Heart right ventricle (tissue), 16 donors: ENCODE measurements at regions not wholly inside any gene's neighbourhood (a gene's known extent, or its start where the extent isn't known, plus 50 kb on each side); places are given as distances from the start of the nearest gene placed in this dataset.

Experiments used
- ATAC-seq, 8 donors: fragments of 200-7000 bp; cut with Tn5 transposase; one replicate each; pipeline ENCODE4 v1.9.1; 2020; ENCODE audit warnings: mild to moderate bottlenecking in 8 of 8, moderate library complexity in 8 of 8, moderate number of reproducible peaks in 1 of 8
- DNase-seq, 2 donors: peaks; one replicate each; pipeline ENCODE4 v3.0.0-alpha.2; 2020
- H3K27ac ChIP-seq, 10 donors: fragments of 200-600 bp; sonication (generic) in 2 of 10; one replicate each; pipeline versions ENCODE4 v1.5.0 to v1.8.0; 2020 to 2022; ENCODE audit warnings: mild to moderate bottlenecking in 3 of 10
- H3K27me3 ChIP-seq, 7 donors: fragments of 200-600 bp; one replicate each; pipeline ENCODE4 v1.8.0; 2021 to 2022; ENCODE audit warnings: mild to moderate bottlenecking in 2 of 7
- H3K36me3 ChIP-seq, 9 donors: fragments of 200-600 bp; sonication (generic) in 1 of 9; one replicate each; pipeline versions ENCODE4 v1.5.0 to v1.8.0; 2020 to 2022; ENCODE audit warnings: mild to moderate bottlenecking in 2 of 9
- H3K4me1 ChIP-seq, 9 donors: fragments of 200-600 bp; sonication (generic) in 1 of 9; one replicate each; pipeline versions ENCODE4 v1.5.0 to v1.8.0; 2020 to 2022; ENCODE audit warnings: mild to moderate bottlenecking in 4 of 9
- H3K4me3 ChIP-seq, 10 donors: fragments of 200-600 bp; sonication (generic) in 2 of 10; one replicate each; pipeline versions ENCODE4 v1.5.0 to v1.8.0; 2020 to 2022; ENCODE audit warnings: mild to moderate bottlenecking in 7 of 10, moderate library complexity in 2 of 10
- H3K9me3 ChIP-seq, 11 donors: fragments of 200-600 bp in 10 of 11; sonication (generic) in 2 of 11; one replicate each; pipeline versions ENCODE4 v1.5.0 to v1.8.0; 2013 to 2022; ENCODE audit warnings: mild to moderate bottlenecking in 2 of 11, control low read depth in 1 of 11, moderate library complexity in 1 of 11
- WGBS, 2 donors: extraction: QIAGEN DNeasy Blood & Tissue Kit; methylation state at CpG; one replicate each; pipeline ENCODE4 v1.1.7; 2013; ENCODE audit warnings: inconsistent platforms in 1 of 2; 5-methylcytosine and 5-hydroxymethylcytosine counted together
- intact Hi-C, 10 donors: fragments of 100-400 bp; cut with DNase I; formaldehyde crosslinking; loops; one replicate each; pipeline versions ENCODE4 v1.11.1 to v1.14.2; 2022
- TF ChIP-seq, protein P1 (sequence below), 9 donors: fragments of 200-600 bp; sonication (generic) in 2 of 9; IDR thresholded peaks; one replicate each; pipeline versions ENCODE4 v1.5.0 to v1.8.0; 2021 to 2022; ENCODE audit warnings: antibody characterized with exemption in 9 of 9, mild to moderate bottlenecking in 5 of 9, moderate library complexity in 1 of 9
- donor health status: Arrhythmogenic right ventricular cardiomyopathy.
- donor health status: ischemic (EF 13 %, LVEDD 7.1; RV severe dilation, severe dysfunction).
- donor health status: healthy with polysubstance abuse.
- donor health status: DM: no; HTN: yes; CAD: no.
- donor health status: DM: no; HTN: no; CAD: no.
- donor health status: ischemic (EF 25% LVEDD 6.9; RV normal size, moderate dysfunction).
- donor health status: ischemic (EF 25% LVEDD 5.7; RV mildly dilated, moderate dysfunction).
- donor health status: healthy.
- donor health status: DM: yes; HTN: yes; CAD: no.
- donor health status: Ischemic cardiomyopathy.
- donor health status: ischemic (EF 35%, LVEDD 5.7; RV mildly dilated, moderate dysfunction).
- donor health status: nonischemic (EF 11% LVEDD 7.7; RV severe dilation, severe dysfunction).
- donor health status: DM: yes; HTN: yes; CAD: no.
- donor health status: PGD.
- donor health status: ischemic (EF 29% LVEDD 5.4; RV normal size, mild dysfunction).
- donor health status: nonischemic (EF 23%, LVEDD 6.1; RV moderate dilation, normal function).

- no peak for DNase-seq
- intact Hi-C loops = loop anchor here in 3 of 10 donors (10.0 kb wide), 3 partner anchors 99 to 189 kb away; no protein-coding TSS in a partner anchor
- WGBS, 2 donors = 96 to 98% methylated on average over 3 of the region's 3 CpGs
Measured at GRCh38 chr20:19883501-19883900, 125.4 kb downstream of the RIN2 start.

GRCh38 chr20:19885594-19885938, 127.5 kb downstream of the RIN2 start:
- Histone ChIP-seq H3K27me3 (no peaks in the 10 kb centered on the region), H3K36me3 (peaks cover 0 to 8% (median 0%) of the 10 kb centered on the region in 9 donors), H3K4me1 (peaks cover 26 to 66% (median 52%) of the 10 kb centered on the region in 9 donors), H3K4me3 (peak overlapping the region in 6 of 10 donors; percentile 30 to 58 (median 56)), H3K27ac (peak overlapping the region in 7 of 10 donors; percentile 84 to 98 (median 88)), H3K9me3 (no peaks in the 10 kb centered on the region)
- WGBS, 2 donors = 51 to 82% methylated on average over 5 of the region's 5 CpGs
- DNase-seq (no peak), ATAC-seq (no peak)
- intact Hi-C loops = loop anchor here in 8 of 10 donors (5.0 to 10.0 kb wide), 11 partner anchors 57 to 193 kb away; no protein-coding TSS in a partner anchor
- TF ChIP-seq, protein P1, sequence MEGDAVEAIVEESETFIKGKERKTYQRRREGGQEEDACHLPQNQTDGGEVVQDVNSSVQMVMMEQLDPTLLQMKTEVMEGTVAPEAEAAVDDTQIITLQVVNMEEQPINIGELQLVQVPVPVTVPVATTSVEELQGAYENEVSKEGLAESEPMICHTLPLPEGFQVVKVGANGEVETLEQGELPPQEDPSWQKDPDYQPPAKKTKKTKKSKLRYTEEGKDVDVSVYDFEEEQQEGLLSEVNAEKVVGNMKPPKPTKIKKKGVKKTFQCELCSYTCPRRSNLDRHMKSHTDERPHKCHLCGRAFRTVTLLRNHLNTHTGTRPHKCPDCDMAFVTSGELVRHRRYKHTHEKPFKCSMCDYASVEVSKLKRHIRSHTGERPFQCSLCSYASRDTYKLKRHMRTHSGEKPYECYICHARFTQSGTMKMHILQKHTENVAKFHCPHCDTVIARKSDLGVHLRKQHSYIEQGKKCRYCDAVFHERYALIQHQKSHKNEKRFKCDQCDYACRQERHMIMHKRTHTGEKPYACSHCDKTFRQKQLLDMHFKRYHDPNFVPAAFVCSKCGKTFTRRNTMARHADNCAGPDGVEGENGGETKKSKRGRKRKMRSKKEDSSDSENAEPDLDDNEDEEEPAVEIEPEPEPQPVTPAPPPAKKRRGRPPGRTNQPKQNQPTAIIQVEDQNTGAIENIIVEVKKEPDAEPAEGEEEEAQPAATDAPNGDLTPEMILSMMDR (IDR thresholded peaks at IDR 0.05) = no peak

More at GRCh38 chr20:19883501-19883900, 125.4 kb downstream of the RIN2 start:
- no peak overlapping the region for H3K4me3 ChIP-seq
- H3K4me1 ChIP-seq = peaks cover 16 to 45% (median 37%) of the 10 kb centered on the region in 9 donors
- TF ChIP-seq, protein P1 (IDR thresholded peaks at IDR 0.05) = no peak
- no peak overlapping the region for H3K27ac ChIP-seq
- no peaks in the 10 kb centered on the region for H3K9me3 ChIP-seq
- H3K36me3 ChIP-seq = peaks cover 0 to 8% (median 0%) of the 10 kb centered on the region in 9 donors
- H3K27me3 ChIP-seq = no peaks in the 10 kb centered on the region
- ATAC-seq = no peak

DNA sequence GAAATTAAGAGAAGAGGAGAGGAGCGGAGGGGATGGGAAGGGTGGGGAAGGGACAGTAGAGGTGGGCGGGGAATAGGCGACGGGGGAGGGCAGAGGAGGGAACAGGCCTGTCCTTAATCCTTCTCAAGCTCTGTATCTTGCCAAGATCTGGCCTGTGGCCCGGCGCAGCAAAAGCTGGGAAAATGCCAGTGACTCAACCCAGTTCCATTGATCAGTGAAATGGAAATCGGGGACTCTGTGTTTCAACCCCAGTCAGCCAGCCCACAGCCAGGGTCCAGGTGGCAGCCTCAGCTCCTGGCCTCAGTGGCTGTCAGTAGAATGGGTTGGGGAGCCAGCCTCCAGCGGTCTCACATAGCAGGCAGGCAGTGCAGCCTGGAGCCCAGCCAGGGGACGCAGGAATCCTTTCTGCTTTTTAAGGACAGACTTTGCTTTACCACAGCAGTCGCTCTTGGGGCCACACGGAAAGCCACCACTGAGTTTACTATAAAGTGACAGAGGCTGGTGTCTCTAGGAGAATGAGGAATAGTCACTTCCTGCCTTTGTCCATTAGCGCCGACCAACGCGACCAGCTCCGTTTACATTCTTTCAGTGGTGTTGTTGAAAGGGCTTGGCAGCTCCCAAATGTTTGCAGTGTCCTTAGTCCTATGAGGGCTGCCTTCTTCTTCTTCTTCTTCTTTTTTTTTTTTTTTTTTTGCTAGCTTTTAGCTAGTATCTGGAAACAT, 128.0 kb downstream of the RIN2 start:
- ATAC-seq (peak; percentile 12 to 63 (median 38)), DNase-seq (peak; percentile 46 to 57)
- intact Hi-C loops = loop anchor here in 8 of 10 donors (1.0 to 10.0 kb wide), 13 partner anchors 56 to 197 kb away; no protein-coding TSS in a partner anchor
- Histone ChIP-seq H3K4me3 (peak overlapping the region in 9 of 10 donors; percentile 30 to 58 (median 54)), H3K27me3 (no peaks in the 10 kb centered on the region), H3K4me1 (peaks cover 28 to 71% (median 57%) of the 10 kb centered on the region in 9 donors), H3K36me3 (peaks cover 0 to 12% (median 0%) of the 10 kb centered on the region in 9 donors), H3K9me3 (peaks cover 0 to 3% (median 0%) of the 10 kb centered on the region in 11 donors), H3K27ac (peak overlapping the region; percentile 72 to 98 (median 88))
- 25 to 27% methylated on average over 16 of the region's 16 CpGs for WGBS, 2 donors
- TF ChIP-seq, protein P1 (IDR thresholded peaks at IDR 0.05) = no peak

DNA sequence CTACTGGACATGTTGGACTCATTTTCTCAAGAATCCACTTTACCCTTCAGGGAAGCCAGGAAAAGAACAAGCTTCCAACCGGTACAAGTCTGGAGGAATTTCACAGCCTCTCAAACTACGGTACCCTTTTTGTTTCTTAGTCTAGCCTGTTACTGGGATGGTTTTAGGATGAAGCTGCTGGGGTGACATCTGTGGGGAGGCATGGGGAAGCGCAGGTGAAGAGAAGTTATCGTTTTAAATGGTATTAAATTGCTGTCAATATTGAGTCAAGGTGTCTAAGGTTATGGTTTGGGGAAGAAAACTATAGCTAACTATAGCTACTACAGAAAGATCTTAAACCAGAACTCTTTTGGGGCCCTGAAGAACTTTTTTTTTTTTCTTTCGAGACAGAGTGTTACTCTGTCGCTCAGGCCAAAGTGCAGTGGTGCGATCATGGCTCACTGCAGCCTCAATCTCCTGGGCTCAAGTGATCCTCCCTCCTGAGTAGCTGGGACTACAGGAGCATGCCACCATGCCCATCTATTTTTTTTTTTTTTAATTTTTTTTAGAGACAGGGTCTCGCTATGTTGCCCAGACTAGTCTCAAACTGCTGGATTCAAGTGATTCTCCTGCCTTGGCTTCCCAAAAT, 128.7 kb downstream of the RIN2 start:
- peaks cover 0 to 6% (median 0%) of the 10 kb centered on the region in 11 donors for H3K9me3 ChIP-seq
- peaks cover 28 to 78% (median 61%) of the 10 kb centered on the region in 9 donors for H3K4me1 ChIP-seq
- TF ChIP-seq, protein P1 (IDR thresholded peaks at IDR 0.05) = peak in 3 of 9 donors; percentile 30 to 48 (median 44)
- peaks cover 0 to 18% (median 0%) of the 10 kb centered on the region in 9 donors for H3K36me3 ChIP-seq
- ATAC-seq (no peak), DNase-seq (no peak)
- 51 to 58% methylated on average over 8 of the region's 8 CpGs for WGBS, 2 donors
- H3K4me3 ChIP-seq = peak overlapping the region in 9 of 10 donors; percentile 30 to 58 (median 54)
- intact Hi-C loops = loop anchor here in 8 of 10 donors (1.0 to 10.0 kb wide), 13 partner anchors 56 to 198 kb away; no protein-coding TSS in a partner anchor
- no peaks in the 10 kb centered on the region for H3K27me3 ChIP-seq
- H3K27ac ChIP-seq = peak overlapping the region; percentile 72 to 98 (median 88)
